Stimulated activated CD4-positive, alpha-beta T cell treated with anti-CD3 and anti-CD28 coated beads, Interleukin-1b, Interleukin-23, amount 100 ng/mL, for 1 hour (primary cell): ENCODE measurements at regions not wholly inside any gene's neighbourhood (a gene's known extent, or its start where the extent isn't known, plus 50 kb on each side); places are given as distances from the start of the nearest gene placed in this dataset.

Source experiments
- DNase-seq, 2 donors: peaks; one replicate each; pipeline ENCODE4 v3.0.0-alpha.2; 2020; ENCODE audit warnings: low read depth in 2 of 2

DNA sequence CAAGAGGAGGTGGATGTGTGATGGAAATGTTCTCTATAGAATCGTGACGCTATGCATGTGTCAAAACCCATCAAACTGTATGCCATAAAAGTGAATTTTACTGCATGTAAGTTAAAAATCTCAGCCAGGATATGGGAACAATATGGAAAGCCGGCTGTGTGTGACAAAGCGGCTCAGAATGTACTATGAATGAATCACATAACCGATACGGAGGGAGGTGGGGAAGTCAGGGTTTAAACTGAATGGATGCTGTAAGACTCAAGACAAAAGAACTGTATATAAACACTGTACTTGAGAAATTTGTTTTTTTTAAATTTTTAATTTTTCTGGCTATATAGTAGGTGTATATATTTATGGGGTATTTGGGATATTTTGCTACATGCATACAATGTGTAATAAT is 111.6 kb upstream of the PDE4B start:
- no peak for DNase-seq

DNA sequence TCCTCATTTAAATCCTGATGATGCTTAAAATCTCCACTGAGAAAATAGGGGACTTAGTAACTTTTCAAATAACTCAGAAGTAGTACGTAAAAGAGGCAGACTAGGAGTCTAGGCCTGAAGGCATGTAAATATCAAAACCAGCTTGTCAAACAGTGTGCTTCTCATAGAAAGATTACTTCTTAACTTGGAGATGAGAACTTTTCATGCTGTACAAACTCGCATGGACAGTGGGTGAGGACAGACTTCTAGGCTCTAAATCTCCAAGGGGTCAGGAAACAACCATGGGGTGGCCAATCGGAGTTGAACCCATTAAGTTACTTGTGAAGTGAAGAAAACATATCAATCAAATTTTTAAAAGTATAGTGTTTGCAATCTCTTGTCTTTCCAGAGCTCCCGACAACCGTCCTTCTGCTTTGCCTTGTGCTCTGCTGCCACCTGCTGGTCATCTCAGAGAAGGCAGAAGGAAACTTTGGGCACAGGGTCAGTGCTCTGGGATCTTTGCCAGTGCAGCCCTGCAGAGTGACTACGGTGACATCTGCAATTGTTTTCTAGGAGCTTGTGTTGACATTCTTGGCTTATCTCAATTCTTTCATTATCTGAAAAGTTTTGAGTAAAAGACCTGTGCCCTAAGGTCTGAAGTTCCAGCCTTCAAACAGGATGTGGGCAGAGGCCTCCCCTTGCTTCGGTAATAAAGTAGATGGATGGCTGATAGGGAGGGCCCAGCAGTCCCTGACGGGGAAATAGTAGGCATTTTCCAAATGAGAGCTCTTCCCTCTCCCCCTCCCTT is 105.1 kb upstream of the PDE4B start:
- peak; percentile 37 to 76 for DNase-seq

DNA sequence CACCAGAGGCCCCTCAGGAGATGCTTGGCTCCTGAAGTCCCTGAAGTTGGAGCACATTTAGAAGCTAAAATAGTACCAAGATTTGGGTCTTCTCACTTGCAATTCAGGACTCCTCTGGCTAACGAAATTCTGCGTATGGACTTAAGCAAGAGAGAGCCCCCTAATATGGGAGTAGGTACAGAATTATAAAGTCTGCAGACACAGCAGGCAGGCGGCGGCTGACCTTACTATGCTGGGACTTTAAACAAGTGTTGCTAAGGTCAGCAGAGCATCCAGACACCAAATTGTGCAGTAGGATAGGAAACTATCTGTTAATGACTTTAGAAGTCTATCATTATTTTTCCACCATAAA is 104.5 kb upstream of the PDE4B start:
- no peak for DNase-seq

DNA sequence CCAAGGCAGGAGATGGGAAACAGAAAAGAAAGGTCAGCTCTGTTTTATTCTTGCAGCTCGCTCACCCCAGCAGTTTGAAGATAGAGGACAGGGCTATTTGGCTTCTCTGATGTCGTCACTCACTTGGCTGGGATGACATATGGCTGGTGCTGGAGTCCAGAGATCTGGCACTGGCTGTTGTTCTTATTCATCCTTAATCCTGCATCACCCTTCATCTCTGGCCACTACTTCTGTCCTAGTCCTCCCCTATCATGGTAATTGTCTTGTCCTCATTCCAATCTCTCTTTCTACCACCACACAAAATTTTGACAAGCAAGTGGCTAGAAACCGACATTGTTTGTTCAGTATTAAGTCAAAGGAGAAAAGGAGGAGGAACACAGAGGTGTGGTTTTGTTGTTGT is 103.8 kb upstream of the PDE4B start:
- no peak for DNase-seq

DNA sequence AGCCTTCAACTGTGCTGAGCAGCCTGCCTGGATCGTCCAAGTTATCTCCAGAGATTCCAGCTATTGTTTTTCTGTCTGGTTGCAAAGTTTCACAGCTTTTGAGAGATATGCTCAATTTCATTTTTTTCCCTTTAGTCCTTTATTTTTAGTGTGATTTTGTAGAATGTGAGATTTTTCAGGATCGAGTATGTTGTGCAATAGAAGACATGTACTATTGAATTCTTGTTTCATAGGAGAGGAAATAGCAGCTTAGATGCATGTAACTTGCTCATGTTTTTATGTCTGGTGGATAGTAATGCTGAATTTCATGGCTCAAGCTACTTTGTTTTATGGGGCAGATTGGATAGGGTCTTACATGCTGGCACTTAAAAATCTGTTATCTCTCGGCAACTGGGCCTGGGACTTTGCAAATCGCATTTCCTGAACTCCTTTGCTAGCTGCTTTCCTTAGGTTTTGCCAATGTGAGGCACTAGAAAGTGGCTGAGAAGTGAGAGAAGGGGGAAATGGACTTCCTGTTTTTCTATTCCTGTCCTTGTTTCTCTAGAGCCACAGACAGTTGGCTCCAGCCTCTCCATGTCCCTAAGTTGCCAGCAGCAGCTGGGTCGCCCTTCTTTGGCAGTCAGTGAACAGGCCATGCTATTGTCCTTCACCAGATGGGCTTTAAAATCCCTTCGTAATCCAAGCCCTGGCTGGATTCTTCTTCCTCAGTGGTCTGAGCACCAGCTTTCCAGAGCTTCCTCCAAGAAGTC is 101.4 kb upstream of the PDE4B start:
- no peak for DNase-seq

DNA sequence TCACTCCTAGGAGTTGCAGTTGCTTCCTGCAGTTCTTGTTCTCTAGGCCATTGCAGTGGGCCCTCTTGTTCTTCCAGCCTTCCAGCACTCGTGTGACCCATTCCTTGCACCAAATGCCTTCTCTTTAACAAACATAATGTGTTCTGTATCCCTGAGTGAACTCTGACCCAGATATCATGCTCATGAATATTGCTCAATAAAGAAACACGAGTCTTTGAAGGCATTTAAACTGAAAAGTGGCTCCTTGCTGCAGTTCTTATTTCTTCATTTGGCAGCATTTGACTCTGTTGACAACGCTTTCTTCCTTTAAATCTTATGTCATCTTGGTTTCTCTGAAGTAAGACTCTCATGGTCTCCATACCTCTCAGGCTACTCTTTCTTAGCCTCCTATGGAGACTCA is 100.7 kb upstream of the PDE4B start:
- DNase-seq: no peak

DNA sequence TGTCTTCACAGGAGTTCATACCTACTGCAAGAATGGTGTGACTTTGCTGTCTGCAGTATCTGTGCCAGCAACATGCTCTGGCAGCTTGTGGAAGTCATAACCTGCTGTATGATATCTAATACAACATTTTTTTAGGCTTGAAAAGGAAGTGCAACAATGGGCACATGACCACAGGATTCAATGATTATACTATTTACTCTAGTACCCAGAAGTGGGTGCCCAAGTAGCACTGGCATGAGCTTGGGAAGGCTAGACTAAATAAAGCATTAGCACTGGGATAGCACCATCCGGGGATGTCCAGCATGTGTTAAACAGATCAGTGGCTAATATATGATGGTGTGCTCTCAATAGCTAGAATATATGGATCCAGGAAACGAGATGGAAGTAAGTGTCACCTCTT is 98.6 kb upstream of the PDE4B start:
- DNase-seq: no peak

DNA sequence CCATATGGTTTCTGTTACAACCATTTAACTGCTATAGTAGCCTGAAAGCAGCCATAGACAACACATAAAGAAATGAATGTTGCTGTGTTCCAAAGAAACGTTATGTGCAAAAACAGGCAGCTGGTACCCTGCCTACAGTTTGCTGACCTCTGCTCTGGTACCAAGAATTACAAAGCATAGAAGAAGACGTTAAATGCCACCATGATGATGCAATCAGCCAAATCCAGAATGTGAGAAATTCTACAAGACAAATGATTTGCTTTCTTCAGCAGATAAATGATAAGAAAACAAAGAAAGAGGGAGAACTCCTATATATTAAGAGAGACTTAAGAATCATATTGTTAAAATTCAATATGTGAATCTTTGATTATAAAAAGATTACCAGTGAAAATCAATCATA is 97.8 kb upstream of the PDE4B start:
- DNase-seq: no peak

DNA sequence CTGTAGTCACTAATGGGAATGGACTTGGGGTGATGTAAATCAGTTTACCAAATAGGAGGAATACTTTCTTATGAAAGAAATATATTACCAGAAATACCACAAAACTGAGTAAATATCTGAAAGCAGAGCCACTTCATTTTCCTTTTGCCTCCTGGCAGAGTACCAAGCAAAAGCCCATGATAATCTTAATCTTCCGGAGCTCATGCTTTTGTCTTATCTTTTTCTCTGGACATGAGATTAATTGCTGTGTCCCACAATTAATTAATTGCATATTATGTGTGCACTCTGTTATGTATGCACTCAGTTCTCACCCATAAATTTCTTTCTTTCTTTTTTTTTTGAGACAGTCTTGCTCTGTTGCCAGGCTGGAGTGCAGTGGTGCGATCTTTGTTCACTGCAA is 94.1 kb upstream of the PDE4B start:
- DNase-seq: no peak

DNA sequence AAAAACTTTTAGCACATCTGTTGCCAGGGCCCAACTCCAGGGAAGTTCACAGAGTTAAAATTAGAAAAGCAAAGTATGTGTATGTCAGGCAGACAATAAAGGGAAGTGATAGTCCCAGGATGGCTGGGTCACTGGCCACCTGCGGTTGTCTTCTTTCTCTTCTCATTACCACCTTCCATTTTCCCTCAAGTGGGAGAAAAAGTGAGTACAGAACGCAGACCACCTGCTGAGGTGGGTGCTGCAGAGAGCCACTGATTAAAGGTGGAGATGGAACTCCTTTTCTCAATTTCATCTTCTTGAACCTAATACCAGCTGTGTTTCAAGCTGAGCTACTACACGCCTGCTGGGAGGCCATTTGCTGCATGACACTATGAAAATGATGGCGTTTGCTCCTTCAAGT is 88.8 kb upstream of the PDE4B start:
- DNase-seq: no peak

DNA sequence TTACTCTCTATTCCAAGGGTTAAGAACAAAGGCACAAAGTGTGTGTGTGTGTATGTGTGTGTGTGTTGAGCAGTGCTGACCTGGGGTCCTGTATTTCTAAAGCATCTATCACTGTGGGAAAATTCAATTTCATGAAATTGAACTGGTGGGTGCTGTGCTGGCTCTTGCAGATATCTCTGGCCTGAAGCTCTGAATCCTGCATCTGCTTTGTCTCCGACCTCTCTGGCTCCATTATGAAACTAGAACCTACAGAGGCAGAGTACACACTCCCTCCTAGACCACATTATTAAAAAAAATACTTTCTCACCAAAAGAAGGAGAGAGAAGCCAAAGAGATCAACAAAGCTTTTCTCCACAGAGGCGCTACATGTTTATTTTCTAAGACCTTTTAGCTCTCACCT is 88.4 kb upstream of the PDE4B start:
- DNase-seq: no peak

DNA sequence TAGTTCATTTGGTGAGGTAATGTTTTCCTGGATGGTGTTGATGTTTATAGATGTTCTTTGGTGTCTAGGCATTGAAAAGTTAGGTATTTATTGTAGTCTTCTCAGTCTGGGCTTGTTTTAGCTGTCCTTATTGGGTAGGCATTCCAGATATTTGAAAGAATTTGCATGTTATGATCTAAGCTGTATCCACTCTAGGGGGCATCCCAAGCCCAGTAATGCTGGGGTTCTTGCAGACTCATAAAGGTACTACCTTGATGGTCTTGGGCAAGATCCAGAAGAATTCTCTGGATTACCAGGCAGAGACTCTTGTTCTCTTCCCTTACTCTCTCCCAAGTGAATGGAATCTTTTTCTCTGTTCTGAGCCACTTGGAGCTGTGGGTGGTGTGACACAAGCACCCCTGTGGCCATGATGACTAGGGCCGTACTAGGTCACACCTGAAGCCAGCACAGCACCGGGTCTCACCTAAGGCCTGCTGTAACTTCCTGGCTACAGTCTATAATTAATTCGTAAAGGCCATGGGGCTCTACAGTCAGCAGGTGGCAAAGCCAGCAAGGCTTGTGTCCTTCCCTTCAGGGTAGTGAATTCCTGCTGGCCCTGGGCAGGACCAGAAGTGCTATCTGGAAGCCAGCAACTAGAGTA is 74.8 kb upstream of the PDE4B start:
- DNase-seq: no peak

DNA sequence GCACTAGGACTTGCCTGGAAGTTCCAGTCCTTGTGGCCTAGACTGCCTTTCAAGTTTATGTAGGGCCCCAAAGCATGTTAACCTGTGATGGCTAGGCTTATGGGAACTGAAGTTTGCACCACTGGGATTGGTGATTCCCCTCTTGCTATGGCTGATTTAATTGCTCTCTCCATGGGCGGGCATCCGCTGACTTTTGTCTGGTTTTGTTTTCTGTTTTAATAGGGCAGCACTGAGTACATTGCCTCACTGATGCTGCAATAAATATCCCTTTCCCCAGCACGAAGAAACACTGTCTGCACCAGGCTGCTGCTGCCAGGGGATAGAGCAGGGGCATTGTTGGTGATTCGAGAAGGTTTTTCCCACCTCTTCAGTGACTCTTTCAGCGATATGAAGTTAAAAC is 73.3 kb upstream of the PDE4B start:
- no peak for DNase-seq

DNA sequence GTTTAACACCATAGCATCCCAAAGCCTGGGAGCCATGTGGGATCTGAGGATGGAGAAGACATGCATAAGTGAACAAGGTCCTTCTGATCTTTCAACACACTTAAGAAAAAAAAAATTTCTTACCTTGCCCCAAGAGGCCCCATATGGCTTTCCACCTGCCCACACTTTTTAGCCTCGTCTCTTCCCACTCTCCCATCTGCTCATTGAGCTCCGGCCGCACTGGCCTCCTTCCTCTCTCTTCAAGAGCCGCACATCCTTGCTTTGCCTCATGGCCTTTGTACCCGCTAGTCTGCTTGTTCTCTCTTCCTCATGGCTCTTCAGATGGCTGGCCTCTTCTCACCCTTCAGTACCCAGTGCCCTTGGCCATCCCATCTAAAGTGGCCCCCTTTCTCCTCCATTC is 70.2 kb upstream of the PDE4B start:
- no peak for DNase-seq

DNA sequence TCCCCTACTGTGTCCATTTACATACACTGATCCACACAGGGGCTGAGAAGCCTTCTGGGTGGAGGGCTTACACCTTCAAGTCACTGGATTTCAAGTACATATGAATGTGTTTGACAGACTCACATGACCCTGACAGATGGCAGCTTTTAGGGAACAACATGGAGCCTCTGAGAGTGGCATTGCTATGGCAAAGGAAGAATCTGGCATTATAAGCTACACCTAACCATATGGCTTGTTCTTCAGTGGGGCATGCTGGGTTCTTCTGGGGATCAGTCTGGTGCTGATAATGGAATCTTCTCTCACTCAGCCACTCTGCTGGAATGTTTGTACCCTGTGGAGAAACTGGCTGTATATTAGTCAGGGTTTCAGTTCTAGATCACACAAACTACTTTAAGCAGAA is 68.5 kb upstream of the PDE4B start:
- DNase-seq: no peak

DNA sequence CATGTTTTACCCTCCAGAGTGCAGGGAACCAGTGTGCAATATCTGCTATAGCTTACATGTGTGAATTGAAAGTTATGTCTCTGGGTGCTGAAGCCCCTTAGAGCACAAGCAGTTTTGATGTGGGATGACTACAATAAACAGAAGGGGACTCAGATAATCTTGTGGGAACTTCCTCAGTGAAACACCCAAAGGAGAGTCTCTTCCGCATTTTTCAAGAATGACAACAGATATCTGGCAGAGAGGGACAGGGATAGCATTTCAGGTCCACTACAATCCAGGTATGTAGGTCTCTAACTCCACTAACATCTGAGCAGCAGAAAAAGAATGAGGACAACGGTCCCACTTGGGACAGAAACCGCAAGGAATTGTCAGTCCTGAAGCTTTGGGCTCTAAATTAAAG is 67.6 kb upstream of the PDE4B start:
- no peak for DNase-seq

DNA sequence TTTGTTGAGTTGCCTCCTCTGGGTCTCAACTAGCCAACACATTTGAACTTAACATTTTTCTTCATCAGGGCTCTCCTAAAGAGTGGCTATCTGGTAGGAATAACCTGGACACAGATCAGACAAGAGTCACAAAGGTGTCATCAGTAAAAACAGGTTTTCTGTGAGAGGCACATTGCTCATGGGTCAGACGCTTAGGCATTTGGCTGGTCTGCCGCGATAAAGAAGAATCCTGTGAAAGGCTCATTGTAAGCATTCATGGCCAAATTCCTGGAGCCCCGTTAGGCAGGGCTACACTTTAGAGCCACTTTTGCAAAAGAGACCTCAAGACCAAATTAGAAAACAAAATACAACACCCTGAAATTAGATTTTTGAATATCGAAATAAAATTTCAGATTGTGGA is 64.2 kb upstream of the PDE4B start:
- no peak for DNase-seq

DNA sequence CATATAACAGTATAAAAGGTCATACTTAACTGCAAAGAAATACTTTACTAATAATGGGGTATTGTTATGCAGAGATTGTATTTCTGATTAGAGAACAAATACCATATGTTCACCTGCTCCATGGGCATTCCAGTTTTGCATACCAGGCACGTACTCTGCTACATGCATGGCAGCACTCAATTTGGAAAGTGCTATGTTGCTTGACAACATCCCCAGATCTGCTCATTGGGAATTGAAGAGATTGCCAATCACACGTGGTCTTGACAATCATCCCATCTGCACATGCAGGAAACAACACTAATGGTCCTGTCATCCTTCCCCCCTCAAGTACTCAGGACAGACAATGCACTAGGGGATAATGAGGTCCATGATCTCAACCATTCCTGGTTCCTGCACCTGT is 63.4 kb upstream of the PDE4B start:
- no peak for DNase-seq

DNA sequence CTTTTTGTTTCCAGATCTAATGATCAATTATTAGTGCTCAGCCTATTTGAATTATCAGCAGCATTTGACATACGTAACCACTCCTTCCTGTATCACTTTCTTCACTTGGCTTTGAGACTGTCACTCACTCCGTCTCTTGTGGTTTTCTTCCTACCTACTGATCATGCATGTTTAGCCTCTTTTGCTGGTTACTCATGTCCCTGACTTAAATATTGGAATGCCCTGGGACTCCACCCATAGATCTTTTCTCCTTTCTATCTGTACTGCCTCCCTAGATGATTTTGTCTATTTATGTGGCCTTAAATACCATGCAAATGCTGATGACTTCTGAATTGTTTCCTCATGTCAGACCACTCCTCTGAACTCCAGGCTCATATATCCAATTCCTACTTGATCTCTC is 57.7 kb upstream of the PDE4B start:
- DNase-seq: no peak

DNA sequence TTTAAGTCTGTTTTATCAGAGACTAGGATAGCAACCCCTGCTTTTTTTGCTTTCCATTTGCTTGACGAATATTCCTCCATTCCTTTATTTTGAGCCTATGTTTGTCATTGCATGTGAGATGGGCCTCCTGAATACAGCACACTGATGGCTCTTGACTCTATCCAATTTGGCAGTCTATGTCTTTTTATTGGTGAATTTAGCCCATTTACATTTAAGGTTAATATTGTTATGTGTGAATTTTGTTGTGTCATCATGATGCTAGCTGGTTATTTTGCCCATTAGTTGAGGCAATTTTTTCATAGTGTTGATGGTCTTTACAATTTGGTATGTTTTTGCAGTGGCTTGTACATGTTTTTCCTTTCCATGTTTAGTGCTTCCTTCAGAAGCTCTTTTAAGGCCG is 50.7 kb upstream of the PDE4B start:
- DNase-seq: no peak
